CMK (cell line): ENCODE measurements at regions not wholly inside any gene's neighbourhood (a gene's known extent, or its start where the extent isn't known, plus 50 kb on each side); places are given as distances from the start of the nearest gene placed in this dataset.
"Not testable (repeated sequence)": the region's sequence is repeated elsewhere in the genome, so short reads cannot be mapped to it uniquely, and the experiment has no call there.

Experiments
- DNase-seq: peaks from one replicate; pipeline ENCODE4 v3.0.0-alpha.2; 2010; ENCODE audit warnings: low read depth

GRCh38 chr20:19834783-19835182, 76.7 kb downstream of the RIN2 start:
- DNase-seq: no peak

- no peak for DNase-seq
Observed at GRCh38 chr20:19835533-19836222, 77.6 kb downstream of the RIN2 start.

- no peak for DNase-seq
Observed at GRCh38 chr20:19838468-19838867, 80.4 kb downstream of the RIN2 start.

- no peak for DNase-seq
Observed at GRCh38 chr20:19839053-19839452, 81.0 kb downstream of the RIN2 start.

- no peak for DNase-seq
Observed at GRCh38 chr20:19840111-19840710, 82.2 kb downstream of the RIN2 start.

- no peak for DNase-seq
Observed at GRCh38 chr20:19841740-19842139, 83.7 kb downstream of the RIN2 start.

- DNase-seq: not testable (repeated sequence)
Observed at GRCh38 chr20:19844850-19845249, 86.8 kb downstream of the RIN2 start.

GRCh38 chr20:19847383-19847782, 89.3 kb downstream of the RIN2 start:
- DNase-seq: no peak

GRCh38 chr20:19849341-19850197, 91.5 kb downstream of the RIN2 start:
- DNase-seq: no peak

- DNase-seq: no peak
Observed at GRCh38 chr20:19850198-19850533, 92.1 kb downstream of the RIN2 start.

- no peak for DNase-seq
Observed at GRCh38 chr20:19851861-19852260, 93.8 kb downstream of the RIN2 start.

GRCh38 chr20:19855416-19855815, 97.4 kb downstream of the RIN2 start:
- no peak for DNase-seq

GRCh38 chr20:19858466-19859371, 100.7 kb downstream of the RIN2 start:
- DNase-seq: no peak

GRCh38 chr20:19859444-19859843, 101.4 kb downstream of the RIN2 start:
- DNase-seq: no peak

- no peak for DNase-seq
Observed at GRCh38 chr20:19860737-19861136, 102.7 kb downstream of the RIN2 start.

- DNase-seq: no peak
Observed at GRCh38 chr20:19861147-19861759, 103.2 kb downstream of the RIN2 start.

GRCh38 chr20:19864130-19864529, 106.1 kb downstream of the RIN2 start:
- no peak for DNase-seq

- DNase-seq: no peak
Observed at GRCh38 chr20:19866070-19866469, 108.0 kb downstream of the RIN2 start.

GRCh38 chr20:19867074-19867473, 109.0 kb downstream of the RIN2 start:
- no peak for DNase-seq

- DNase-seq: no peak
Observed at GRCh38 chr20:19867940-19868371, 109.9 kb downstream of the RIN2 start.

- DNase-seq: no peak
Observed at GRCh38 chr20:19868441-19868840, 110.4 kb downstream of the RIN2 start.

- DNase-seq: no peak
Observed at GRCh38 chr20:19872001-19872400, 113.9 kb downstream of the RIN2 start.
